Kidney tubule cell (primary cell): ENCODE measurements at regions not wholly inside any gene's neighbourhood (a gene's known extent, or its start where the extent isn't known, plus 50 kb on each side); places are given as distances from the start of the nearest gene placed in this dataset.
"Not testable (repeated sequence)": the region's sequence is repeated elsewhere in the genome, so short reads cannot be mapped to it uniquely, and the experiment has no call there.

Experiments
- DNase-seq: peaks from one replicate; pipeline ENCODE4 v3.0.0-alpha.2; 2018; ENCODE audit warnings: low spot score

- no peak for DNase-seq
Observed at GRCh38 chr11:39809833-39810232, 1649.6 kb downstream of the LRRC4C start.

GRCh38 chr11:39807904-39808303 is 1651.5 kb downstream of the LRRC4C start:
- DNase-seq = no peak

GRCh38 chr11:39806652-39807051 is 1652.8 kb downstream of the LRRC4C start:
- DNase-seq = peak; percentile 6

GRCh38 chr11:39804271-39804670 is 1655.2 kb downstream of the LRRC4C start:
- DNase-seq = no peak

GRCh38 chr11:39786682-39787081 is 1672.8 kb downstream of the LRRC4C start:
- no peak for DNase-seq

GRCh38 chr11:39786281-39786680 is 1673.2 kb downstream of the LRRC4C start:
- DNase-seq = no peak

- no peak for DNase-seq
Observed at GRCh38 chr11:39784873-39785272, 1674.6 kb downstream of the LRRC4C start.

- no peak for DNase-seq
Observed at GRCh38 chr11:39780131-39780530, 1679.3 kb downstream of the LRRC4C start.

- no peak for DNase-seq
Observed at GRCh38 chr11:39777035-39777434, 1682.4 kb downstream of the LRRC4C start.

GRCh38 chr11:39772525-39773137 is 1686.8 kb downstream of the LRRC4C start:
- no peak for DNase-seq

- no peak for DNase-seq
Observed at GRCh38 chr11:39768214-39768613, 1691.2 kb downstream of the LRRC4C start.

- peak; percentile 7 for DNase-seq
Observed at GRCh38 chr11:39745401-39745800, 1714.1 kb downstream of the LRRC4C start.

GRCh38 chr11:39741066-39741465 is 1718.4 kb downstream of the LRRC4C start:
- peak; percentile 77 for DNase-seq

GRCh38 chr11:39736351-39736750 is 1723.1 kb downstream of the LRRC4C start:
- not testable (repeated sequence) for DNase-seq

GRCh38 chr11:39732001-39732400 is 1727.5 kb downstream of the LRRC4C start:
- no peak for DNase-seq

GRCh38 chr11:39725081-39725480 is 1734.4 kb downstream of the LRRC4C start:
- DNase-seq = no peak

- DNase-seq = no peak
Observed at GRCh38 chr11:39724404-39724803, 1735.0 kb downstream of the LRRC4C start.

GRCh38 chr11:39712581-39712980 is 1746.9 kb downstream of the LRRC4C start:
- no peak for DNase-seq

- DNase-seq = no peak
Observed at GRCh38 chr11:39690856-39691255, 1768.6 kb downstream of the LRRC4C start.

- DNase-seq = no peak
Observed at GRCh38 chr11:39683951-39684554, 1775.4 kb downstream of the LRRC4C start.

- no peak for DNase-seq
Observed at GRCh38 chr11:39683288-39683950, 1776.0 kb downstream of the LRRC4C start.

- no peak for DNase-seq
Observed at GRCh38 chr11:39681428-39681827, 1778.0 kb downstream of the LRRC4C start.

GRCh38 chr11:39678996-39679395 is 1780.5 kb downstream of the LRRC4C start:
- no peak for DNase-seq

GRCh38 chr11:39675171-39675570 is 1784.3 kb downstream of the LRRC4C start:
- DNase-seq = no peak
